ENCODE measurements at regions not wholly inside any gene's neighbourhood (a gene's known extent, or its start where the extent isn't known, plus 50 kb on each side); places are given as distances from the start of the nearest gene placed in this dataset.

GRCh38 chrX:63961964-63962363, 176.9 kb upstream of the ARHGEF9 start:
- TF ChIP-seq CTCF (IDR thresholded peaks at IDR 0.05) (no peak), POLR2A (IDR thresholded peaks at IDR 0.05) (no peak)
